ENCODE measurements at regions not wholly inside any gene's neighbourhood (a gene's known extent, or its start where the extent isn't known, plus 50 kb on each side); places are given as distances from the start of the nearest gene placed in this dataset.

GRCh38 chr10:105545101-105545500 is 904.0 kb downstream of the SORCS3 start:
- TF ChIP-seq EP300 (IDR thresholded peaks at IDR 0.05; ENCODE audit: borderline replicate concordance in 1 of 2, low read depth in 2 of 2, low read length in 2 of 2) (no peak), EZH2 (IDR thresholded peaks at IDR 0.05; ENCODE audit: low read depth, low read length, severe bottlenecking) (no peak), SRF (IDR thresholded peaks at IDR 0.05; ENCODE audit: low read depth, low read length) (no peak), CTCF (IDR thresholded peaks at IDR 0.05; ENCODE audit: control extremely low read depth in 1 of 3, insufficient read depth in 1 of 3, low read depth in 1 of 3, low read length in 3 of 3) (no peak), ZNF274 (IDR thresholded peaks at IDR 0.05; ENCODE audit: borderline replicate concordance, extremely low read depth, low read length) (no peak), POLR2AphosphoS5 (IDR thresholded peaks at IDR 0.05; ENCODE audit: low read depth, low read length) (no peak), POLR2A (IDR thresholded peaks at IDR 0.05; ENCODE audit: control extremely low read depth in 1 of 2, low read depth in 2 of 2, low read length in 2 of 2) (no peak), CEBPB (IDR thresholded peaks at IDR 0.05; ENCODE audit: low read depth, low read length) (no peak), SP1 (IDR thresholded peaks at IDR 0.05; ENCODE audit: low read depth, low read length) (no peak), PHF8 (conservative IDR thresholded peaks at IDR 0.05; ENCODE audit: low read depth, low read length) (no peak), GABPA (IDR thresholded peaks at IDR 0.05; ENCODE audit: borderline replicate concordance, insufficient read depth, low read length) (no peak), BCL11A (IDR thresholded peaks at IDR 0.05; ENCODE audit: low read depth in 2 of 2, low read length in 2 of 2) (no peak), CREB1 (IDR thresholded peaks at IDR 0.05) (no peak)
- TF ChIP-seq, protein P1, sequence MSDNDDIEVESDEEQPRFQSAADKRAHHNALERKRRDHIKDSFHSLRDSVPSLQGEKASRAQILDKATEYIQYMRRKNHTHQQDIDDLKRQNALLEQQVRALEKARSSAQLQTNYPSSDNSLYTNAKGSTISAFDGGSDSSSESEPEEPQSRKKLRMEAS (IDR thresholded peaks at IDR 0.05): no peak
